H1 (cell line): ENCODE measurements at regions not wholly inside any gene's neighbourhood (a gene's known extent, or its start where the extent isn't known, plus 50 kb on each side); places are given as distances from the start of the nearest gene placed in this dataset.

Source experiments
- CTCF ChIA-PET: fragments of 300-600 bp; sonication (Branson Sonifier 250); formaldehyde crosslinking; loops from one replicate; lab custom pipeline; 2021; ENCODE audit not compliant: partially characterized antibody; lab: Charles Lee
- POLR2A ChIA-PET: fragments of 300-600 bp; sonication (Branson Sonifier 250); formaldehyde crosslinking; loops from one replicate; lab custom pipeline; 2021; ENCODE audit warnings: inconsistent platforms; ENCODE audit not compliant: partially characterized antibody; lab: Charles Lee
- DNase-seq, 2 experiments: peaks; one replicate each; pipeline versions ENCODE4 v3.0.0 to v3.0.0-alpha.2; 2010 to 2022; ENCODE audit warnings: low spot score in 2 of 2, low read depth in 1 of 2, mixed read lengths in 1 of 2
- FAIRE-seq: peaks from 2 replicates; lab custom pipeline; 2011; peaks lifted over from hg19 to GRCh38; lab: Jason Lieb, UNC
- H2AFZ ChIP-seq: 2 replicates; pipeline ENCODE4 v1.8.1; 2012; ENCODE audit warnings: low read length, inconsistent platforms
- H2AK5ac ChIP-seq: 2 replicates; pipeline ENCODE4 v1.6.1; 2013; ENCODE audit warnings: low read depth, low read length
- H2BK120ac ChIP-seq: replicated peaks from 2 replicates; pipeline ENCODE3; 2013; ENCODE audit warnings: low read depth, low read length, inconsistent platforms
- H2BK12ac ChIP-seq: 2 replicates; pipeline ENCODE4 v1.6.1; 2013; ENCODE audit warnings: low read depth, low read length
- H2BK15ac ChIP-seq: 2 replicates; pipeline ENCODE4 v1.6.1; 2013; ENCODE audit warnings: low read length
- H2BK20ac ChIP-seq: 2 replicates; pipeline ENCODE4 v1.6.1; 2013; ENCODE audit warnings: low read length
- H2BK5ac ChIP-seq: 2 replicates; pipeline ENCODE4 v1.6.1; 2013; ENCODE audit warnings: low read depth, low read length
- H3K14ac ChIP-seq: 2 replicates; pipeline ENCODE4 v1.6.1; 2013; ENCODE audit warnings: inconsistent platforms; ENCODE audit not compliant: insufficient read length
- H3K18ac ChIP-seq: 2 replicates; pipeline ENCODE4 v1.6.1; 2013; ENCODE audit warnings: low read length; ENCODE audit errors: extremely low read depth
- H3K23ac ChIP-seq: 2 replicates; pipeline ENCODE4 v1.6.1; 2013; ENCODE audit warnings: inconsistent platforms; ENCODE audit not compliant: insufficient read length
- H3K23me2 ChIP-seq: 2 replicates; pipeline ENCODE4 v1.6.1; 2013; ENCODE audit warnings: low read depth, low read length
- H3K27ac ChIP-seq: 2 replicates; pipeline ENCODE4 v1.6.1; 2011; ENCODE audit warnings: low read depth, low read length, inconsistent platforms
- H3K27me3 ChIP-seq, 4 experiments: replicated peaks in 1 of 4; 1 replicate in 1 of 4; 2 replicates in 3 of 4; pipeline versions ENCODE4 v1.6.1 to v1.8.1; 2011 to 2013; ENCODE audit warnings: low read length in 3 of 4, mild to moderate bottlenecking in 3 of 4, inconsistent platforms in 2 of 4, mixed read lengths in 2 of 4, moderate library complexity in 1 of 4; ENCODE audit not compliant: control insufficient read depth in 3 of 4, insufficient read depth in 3 of 4; ENCODE audit errors: extremely low read depth in 1 of 4
- H3K36me3 ChIP-seq, 4 experiments: 2 replicates each; pipeline versions ENCODE4 v1.6.1 to v1.8.1; 2011 to 2013; ENCODE audit warnings: mild to moderate bottlenecking in 4 of 4, low read length in 3 of 4, moderate library complexity in 2 of 4, control low read depth in 1 of 4, inconsistent platforms in 1 of 4; ENCODE audit not compliant: insufficient read depth in 4 of 4, control insufficient read depth in 2 of 4
- H3K4ac ChIP-seq: replicated peaks from 2 replicates; pipeline ENCODE3; 2013; ENCODE audit warnings: low read length, low read depth, mixed read lengths, inconsistent platforms; ENCODE audit not compliant: insufficient read length
- H3K4me1 ChIP-seq, 4 experiments: replicated peaks in 1 of 4; 1 replicate in 1 of 4; 2 replicates in 3 of 4; pipeline versions ENCODE4 v1.6.1 to v1.8.1; 2011 to 2013; ENCODE audit warnings: low read length in 3 of 4, inconsistent platforms in 2 of 4, mixed read lengths in 1 of 4; ENCODE audit not compliant: insufficient read depth in 4 of 4, control insufficient read depth in 3 of 4
- H3K4me2 ChIP-seq, 2 experiments: 2 replicates each; pipeline versions ENCODE4 v1.6.1 to v1.8.1; 2011 to 2013; ENCODE audit warnings: low read depth in 2 of 2, low read length in 2 of 2, control low read depth in 1 of 2, inconsistent platforms in 1 of 2, mild to moderate bottlenecking in 1 of 2; ENCODE audit not compliant: insufficient read depth in 1 of 2
- H3K4me3 ChIP-seq, 4 experiments: fragments of 200-600, 300-600 bp in 1 of 4; sonication (generic), shearing (Covaris generic), sonication (Bioruptor Twin) in 1 of 4; 2 replicates each; pipeline versions ENCODE4 v1.5.1 to v1.8.1; 2011 to 2016; ENCODE audit warnings: low read length in 4 of 4, low read depth in 3 of 4, control low read depth in 2 of 4, inconsistent platforms in 2 of 4, mild to moderate bottlenecking in 2 of 4, mixed read lengths in 1 of 4, moderate library complexity in 1 of 4; ENCODE audit not compliant: insufficient read depth in 2 of 4; ENCODE audit errors: extremely low read depth in 1 of 4
- H3K56ac ChIP-seq: replicated peaks from 2 replicates; pipeline ENCODE3; 2013; ENCODE audit warnings: low read depth, mild to moderate bottlenecking, mixed read lengths, low read length, inconsistent platforms; ENCODE audit not compliant: insufficient read length
- H3K79me1 ChIP-seq: 2 replicates; pipeline ENCODE4 v1.6.1; 2013; ENCODE audit warnings: low read depth, low read length, control low read depth
- H3K79me2 ChIP-seq, 2 experiments: 2 replicates each; pipeline versions ENCODE4 v1.6.1 to v1.8.1; 2012 to 2013; ENCODE audit warnings: low read length in 2 of 2, mild to moderate bottlenecking in 2 of 2, inconsistent platforms in 1 of 2; ENCODE audit not compliant: insufficient read depth in 2 of 2, control insufficient read depth in 1 of 2
- H3K9ac ChIP-seq, 4 experiments: replicated peaks in 1 of 4; 1 replicate in 1 of 4; 2 replicates in 3 of 4; pipeline versions ENCODE4 v1.6.1 to v1.8.1; 2011 to 2013; ENCODE audit warnings: low read depth in 3 of 4, low read length in 3 of 4, control low read depth in 2 of 4, mild to moderate bottlenecking in 2 of 4, moderate library complexity in 2 of 4, inconsistent platforms in 1 of 4; ENCODE audit errors: extremely low read depth in 1 of 4
- H3K9me3 ChIP-seq, 2 experiments: 2 replicates each; pipeline versions ENCODE4 v1.6.1 to v1.8.1; 2012 to 2013; ENCODE audit warnings: mild to moderate bottlenecking in 2 of 2, moderate library complexity in 2 of 2, control low read depth in 1 of 2, inconsistent platforms in 1 of 2, low read depth in 1 of 2, low read length in 1 of 2, mixed read lengths in 1 of 2; ENCODE audit not compliant: insufficient read depth in 2 of 2
- H4K20me1 ChIP-seq, 2 experiments: replicated peaks in 1 of 2; 2 replicates each; pipeline versions ENCODE3 to v1.8.1; 2011 to 2013; ENCODE audit warnings: inconsistent platforms in 2 of 2, low read length in 2 of 2, mild to moderate bottlenecking in 1 of 2; ENCODE audit not compliant: insufficient read depth in 2 of 2, control insufficient read depth in 1 of 2
- H4K5ac ChIP-seq: 2 replicates; pipeline ENCODE4 v1.6.1; 2013; ENCODE audit warnings: low read length, low read depth, mixed read lengths, inconsistent platforms; ENCODE audit not compliant: insufficient read length
- H4K8ac ChIP-seq: 2 replicates; pipeline ENCODE4 v1.8.0; 2013; ENCODE audit warnings: mild to moderate bottlenecking, moderate library complexity, low read length, inconsistent platforms; ENCODE audit not compliant: insufficient read depth; ENCODE audit errors: extremely low read depth
- H4K91ac ChIP-seq: replicated peaks from 2 replicates; pipeline ENCODE3; 2013; ENCODE audit warnings: low read length, mixed read lengths, inconsistent platforms; ENCODE audit not compliant: insufficient read length
- CEBPB ChIP-seq: IDR thresholded peaks from 2 replicates; pipeline ENCODE4 v1.6.1; 2012; ENCODE audit warnings: low read depth, low read length
- EP300 ChIP-seq, 2 experiments: IDR thresholded peaks; 1 replicate in 1 of 2; 2 replicates in 1 of 2; pipeline ENCODE4 v1.6.1; 2011 to 2012; ENCODE audit warnings: low read depth in 2 of 2, low read length in 2 of 2, mild to moderate bottlenecking in 2 of 2, borderline replicate concordance in 1 of 2, inconsistent platforms in 1 of 2, moderate library complexity in 1 of 2
- GABPA ChIP-seq: IDR thresholded peaks from 2 replicates; pipeline ENCODE4 v1.6.1; 2011; ENCODE audit warnings: mild to moderate bottlenecking, low read length, moderate library complexity, borderline replicate concordance; ENCODE audit not compliant: insufficient read depth
- GTF2F1 ChIP-seq: IDR thresholded peaks from 2 replicates; pipeline ENCODE4 v1.6.1; 2012; ENCODE audit warnings: low read depth, low read length, improper control_type of control experiment, borderline replicate concordance
- HDAC2 ChIP-seq, 2 experiments: fragments of 300-600 bp in 1 of 2; sonication (generic) in 1 of 2; IDR thresholded peaks; 2 replicates each; pipeline ENCODE4 v1.6.1; 2011 to 2012; ENCODE audit warnings: low read depth in 2 of 2, low read length in 2 of 2, mild to moderate bottlenecking in 2 of 2, moderate library complexity in 2 of 2, borderline replicate concordance in 1 of 2, inconsistent platforms in 1 of 2
- HDAC6 ChIP-seq: IDR thresholded peaks from one replicate; pipeline ENCODE4 v1.7.1; 2012; ENCODE audit warnings: low read depth, mild to moderate bottlenecking, inconsistent platforms, low read length, moderate library complexity
- JUN ChIP-seq: IDR thresholded peaks from 2 replicates; pipeline ENCODE4 v1.6.1; 2011; ENCODE audit warnings: low read depth, mild to moderate bottlenecking, improper control_type of control experiment, low read length
- MAFK ChIP-seq: IDR thresholded peaks from 2 replicates; pipeline ENCODE4 v1.6.1; 2012; ENCODE audit warnings: low read depth, mild to moderate bottlenecking, improper control_type of control experiment, low read length
- PHF8 ChIP-seq: fragments of 200-600 bp; sonication (generic); conservative IDR thresholded peaks from 2 replicates; pipeline ENCODE4 v1.7.1; 2012; ENCODE audit warnings: low read depth, mild to moderate bottlenecking, inconsistent platforms, low read length, moderate library complexity
- SIX5 ChIP-seq: IDR thresholded peaks from 2 replicates; pipeline ENCODE4 v1.6.1; 2011; ENCODE audit warnings: mild to moderate bottlenecking, low read depth, low read length
- SP2 ChIP-seq: IDR thresholded peaks from 2 replicates; pipeline ENCODE4 v1.6.1; 2012; ENCODE audit warnings: mild to moderate bottlenecking, low read length, inconsistent platforms
- TCF12 ChIP-seq: IDR thresholded peaks from 2 replicates; pipeline ENCODE4 v1.6.1; 2011; ENCODE audit warnings: low read depth, mild to moderate bottlenecking, low read length
- ZNF274 ChIP-seq: IDR thresholded peaks from 2 replicates; pipeline ENCODE4 v1.7.0; 2012; ENCODE audit warnings: low read length, borderline replicate concordance; ENCODE audit errors: extremely low read depth
- WGBS, 2 experiments: shearing (Covaris generic) in 1 of 2; methylation state at CpG; one replicate each; pipeline versions ENCODE4 v1.1.6 to v1.1.7; 2013 to 2015; ENCODE audit warnings: low lambda C conversion rate in 2 of 2, mixed read lengths in 2 of 2, inconsistent platforms in 1 of 2, low coverage in 1 of 2, missing lambda C conversion rate in 1 of 2; ENCODE audit not compliant: insufficient replicate concordance in 2 of 2, insufficient coverage in 1 of 2, insufficient read length in 1 of 2; ENCODE audit errors: extremely low coverage in 1 of 2, missing lambda C conversion rate in 1 of 2; 5-methylcytosine and 5-hydroxymethylcytosine counted together

DNA sequence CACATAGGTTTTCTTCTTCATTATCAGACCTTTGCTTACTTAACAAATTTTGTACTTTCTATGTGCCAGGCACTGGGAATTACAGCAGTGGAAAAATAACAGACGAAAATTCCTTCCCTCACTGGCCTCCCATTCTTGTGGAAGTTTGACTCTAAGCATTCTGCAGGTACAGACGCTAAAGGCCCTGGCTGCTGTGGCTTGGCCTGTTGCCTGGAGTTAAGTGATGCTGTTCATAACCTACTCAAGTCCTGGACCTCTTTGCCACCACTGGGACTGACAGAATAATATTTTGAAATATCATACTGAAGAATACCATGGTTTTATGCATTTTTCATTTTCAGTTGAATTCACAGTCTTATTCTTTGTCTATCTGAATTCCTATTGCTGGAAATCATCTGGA is 97.3 kb upstream of the SPATA31C2 start:
- no peak overlapping the region for H2BK120ac ChIP-seq
- no peak overlapping the region for H3K18ac ChIP-seq
- H2BK5ac ChIP-seq, result no peak overlapping the region
- H3K9me3 ChIP-seq, result no peaks in the 10 kb centered on the region
- no peaks in the 10 kb centered on the region for H3K79me1 ChIP-seq
- no peak overlapping the region for H3K4ac ChIP-seq
- WGBS, 2 experiments, result 82% methylated on average over 2 of the region's 2 CpGs; no CpG with 5 or more reads in 1 of the 2 experiments
- no peak overlapping the region for H2BK12ac ChIP-seq
- H3K14ac ChIP-seq, result no peak overlapping the region
- H3K23ac ChIP-seq, result no peak overlapping the region
- H3K56ac ChIP-seq, result no peak overlapping the region
- CTCF ChIA-PET, result no interaction called here
- no peak overlapping the region for H3K27ac ChIP-seq
- DNase-seq, result no peak
- H3K4me3 ChIP-seq, result no peak overlapping the region
- H4K20me1 ChIP-seq, result no peaks in the 10 kb centered on the region
- no peak for FAIRE-seq
- H4K5ac ChIP-seq, result no peak overlapping the region
- no peaks in the 10 kb centered on the region; a peak in 2 of 7 replicates for H3K4me1 ChIP-seq
- no peak overlapping the region for H4K91ac ChIP-seq
- H3K4me2 ChIP-seq, result no peak overlapping the region
- H4K8ac ChIP-seq, result no peak overlapping the region
- H2BK15ac ChIP-seq, result no peak overlapping the region
- no peak for TF ChIP-seq EP300 (IDR thresholded peaks at IDR 0.05; ENCODE audit: borderline replicate concordance in 1 of 2, low read depth in 2 of 2, low read length in 2 of 2)
- TF ChIP-seq GTF2F1, result no peak
- TF ChIP-seq SP2, result no peak
- TF ChIP-seq HDAC6, result no peak
- TF ChIP-seq PHF8, result no peak
- no peak for TF ChIP-seq SIX5
- no peak for TF ChIP-seq CEBPB
- no peak for TF ChIP-seq TCF12
- no peak for TF ChIP-seq MAFK
- TF ChIP-seq HDAC2 (IDR thresholded peaks at IDR 0.05; ENCODE audit: borderline replicate concordance in 1 of 2, low read depth in 2 of 2, low read length in 2 of 2), result no peak
- no peak for TF ChIP-seq JUN
- TF ChIP-seq ZNF274, result no peak
- TF ChIP-seq GABPA, result no peak
- TF ChIP-seq, all 59 proteins: peak for 0
- Histone ChIP-seq H2AFZ (no peak overlapping the region), H2BK20ac (no peak overlapping the region), H3K36me3 (no peaks in the 10 kb centered on the region), H3K79me2 (no peaks in the 10 kb centered on the region), H3K9ac (no peak overlapping the region), H3K23me2 (no peaks in the 10 kb centered on the region), H2AK5ac (no peak overlapping the region), H3K27me3 (no peaks in the 10 kb centered on the region)
- POLR2A ChIA-PET, result no interaction called here
